ENCODE measurements at regions not wholly inside any gene's neighbourhood (a gene's known extent, or its start where the extent isn't known, plus 50 kb on each side); places are given as distances from the start of the nearest gene placed in this dataset.

- DNase-seq (ENCODE audit: low read depth, low spot score), result no peak
These were observed 739.4 kb downstream of the LIG4 start for GRCh38 chr13:107475753-107476453.

- no peak for DNase-seq (ENCODE audit: low read depth, low spot score)
These were observed 742.1 kb downstream of the LIG4 start for GRCh38 chr13:107473253-107473652.

- DNase-seq (ENCODE audit: low read depth, low spot score), result no peak
These were observed 748.8 kb downstream of the LIG4 start for GRCh38 chr13:107466326-107467099.

- DNase-seq (ENCODE audit: low read depth, low spot score), result no peak
These were observed 752.8 kb downstream of the LIG4 start for GRCh38 chr13:107462501-107462900.

GRCh38 chr13:107461751-107462150 is 753.6 kb downstream of the LIG4 start:
- no peak for DNase-seq (ENCODE audit: low read depth, low spot score)

- DNase-seq (ENCODE audit: low read depth, low spot score), result no peak
These were observed 755.9 kb downstream of the LIG4 start for GRCh38 chr13:107459430-107459829.

- no peak for DNase-seq (ENCODE audit: low read depth, low spot score)
These were observed 757.1 kb downstream of the LIG4 start for GRCh38 chr13:107458269-107458668.

- DNase-seq (ENCODE audit: low read depth, low spot score), result no peak
These were observed 757.6 kb downstream of the LIG4 start for GRCh38 chr13:107457686-107458085.

- no peak for DNase-seq (ENCODE audit: low read depth, low spot score)
These were observed 758.9 kb downstream of the LIG4 start for GRCh38 chr13:107456431-107456830.

GRCh38 chr13:107452833-107453232 is 762.5 kb downstream of the LIG4 start:
- DNase-seq (ENCODE audit: low read depth, low spot score), result no peak

- no peak for DNase-seq (ENCODE audit: low read depth, low spot score)
These were observed 764.4 kb downstream of the LIG4 start for GRCh38 chr13:107450931-107451330.

GRCh38 chr13:107450431-107450830 is 764.9 kb downstream of the LIG4 start:
- DNase-seq (ENCODE audit: low read depth, low spot score), result no peak

GRCh38 chr13:107447591-107447990 is 767.7 kb downstream of the LIG4 start:
- no peak for DNase-seq (ENCODE audit: low read depth, low spot score)

- DNase-seq (ENCODE audit: low read depth, low spot score), result no peak
These were observed 774.1 kb downstream of the LIG4 start for GRCh38 chr13:107441279-107441678.

- DNase-seq (ENCODE audit: low read depth, low spot score), result no peak
These were observed 777.1 kb downstream of the LIG4 start for GRCh38 chr13:107438251-107438650.

- DNase-seq (ENCODE audit: low read depth, low spot score), result no peak
These were observed 781.0 kb downstream of the LIG4 start for GRCh38 chr13:107434347-107434746.

- DNase-seq (ENCODE audit: low read depth, low spot score), result no peak
These were observed 787.8 kb downstream of the LIG4 start for GRCh38 chr13:107427536-107427935.

GRCh38 chr13:107422421-107422820 is 792.9 kb downstream of the LIG4 start:
- DNase-seq (ENCODE audit: low read depth, low spot score), result no peak

- no peak for DNase-seq (ENCODE audit: low read depth, low spot score)
These were observed 793.4 kb downstream of the LIG4 start for GRCh38 chr13:107421951-107422350.

- DNase-seq (ENCODE audit: low read depth, low spot score), result no peak
These were observed 794.3 kb downstream of the LIG4 start for GRCh38 chr13:107421028-107421427.

GRCh38 chr13:107413005-107413404 is 802.3 kb downstream of the LIG4 start:
- no peak for DNase-seq (ENCODE audit: low read depth, low spot score)

GRCh38 chr13:107407074-107407473 is 808.3 kb downstream of the LIG4 start:
- DNase-seq (ENCODE audit: low read depth, low spot score), result no peak

Measured in activated CD4-positive, CD25-positive, alpha-beta regulatory T cell treated with anti-CD3 and anti-CD28 coated beads, Interleukin-2, amount 50 U/mL, for 16 hours (primary cell).